ENCODE measurements at regions not wholly inside any gene's neighbourhood (a gene's known extent, or its start where the extent isn't known, plus 50 kb on each side); places are given as distances from the start of the nearest gene placed in this dataset.

DNA sequence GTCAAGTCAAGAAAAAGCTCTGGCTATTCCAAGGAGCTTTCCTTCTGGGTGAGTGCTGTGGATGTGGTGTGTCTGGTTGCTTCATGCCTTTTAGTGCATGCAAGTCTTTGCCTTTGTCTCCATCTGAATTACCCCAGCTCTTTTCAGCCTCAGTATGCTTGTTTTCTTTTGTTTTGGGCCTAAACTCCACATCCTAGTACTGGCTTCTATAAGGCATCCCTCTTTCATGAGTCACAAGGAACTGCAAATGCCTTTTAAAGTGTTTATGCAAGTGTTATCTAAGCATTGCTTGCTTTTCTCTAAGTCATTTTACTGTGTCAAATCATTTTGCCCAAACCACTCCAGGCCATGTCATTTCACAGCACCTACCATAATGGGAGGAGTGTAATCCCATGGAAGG is 132.1 kb downstream of the PLCE1 start:
- H2AFZ ChIP-seq (ENCODE audit: low read depth, low read length): no peak overlapping the region
- H3K79me2 ChIP-seq (ENCODE audit: insufficient read depth, low read length): no peaks in the 10 kb centered on the region
- no peak overlapping the region for H3K4me3 ChIP-seq (ENCODE audit: insufficient read depth, low read depth, low read length)
- Mint-ChIP-seq H3K36me3 (ENCODE audit: low read depth, unreplicated experiment) (no peaks in the 10 kb centered on the region), H3K4me3 (ENCODE audit: unreplicated experiment) (no peak overlapping the region), H3K27me3 (ENCODE audit: low read depth, unreplicated experiment) (no peaks in the 10 kb centered on the region), H3K9me3 (ENCODE audit: unreplicated experiment) (no peaks in the 10 kb centered on the region), H3K4me1 (ENCODE audit: low read depth, unreplicated experiment) (peaks cover 43% of the 10 kb centered on the region), H3K27ac (ENCODE audit: unreplicated experiment) (peak overlapping the region; percentile 23)
- H3K4me2 ChIP-seq (ENCODE audit: low read length): peak overlapping the region; percentile 40
- H3K27ac ChIP-seq (ENCODE audit: low read depth, low read length): peak overlapping the region; percentile 41
- H3K9me3 ChIP-seq (ENCODE audit: insufficient read depth, low read depth, low read length): no peaks in the 10 kb centered on the region
- TF ChIP-seq EZH2 (IDR thresholded peaks at IDR 0.05; ENCODE audit: insufficient read depth, low read length): no peak
- TF ChIP-seq, protein P1, sequence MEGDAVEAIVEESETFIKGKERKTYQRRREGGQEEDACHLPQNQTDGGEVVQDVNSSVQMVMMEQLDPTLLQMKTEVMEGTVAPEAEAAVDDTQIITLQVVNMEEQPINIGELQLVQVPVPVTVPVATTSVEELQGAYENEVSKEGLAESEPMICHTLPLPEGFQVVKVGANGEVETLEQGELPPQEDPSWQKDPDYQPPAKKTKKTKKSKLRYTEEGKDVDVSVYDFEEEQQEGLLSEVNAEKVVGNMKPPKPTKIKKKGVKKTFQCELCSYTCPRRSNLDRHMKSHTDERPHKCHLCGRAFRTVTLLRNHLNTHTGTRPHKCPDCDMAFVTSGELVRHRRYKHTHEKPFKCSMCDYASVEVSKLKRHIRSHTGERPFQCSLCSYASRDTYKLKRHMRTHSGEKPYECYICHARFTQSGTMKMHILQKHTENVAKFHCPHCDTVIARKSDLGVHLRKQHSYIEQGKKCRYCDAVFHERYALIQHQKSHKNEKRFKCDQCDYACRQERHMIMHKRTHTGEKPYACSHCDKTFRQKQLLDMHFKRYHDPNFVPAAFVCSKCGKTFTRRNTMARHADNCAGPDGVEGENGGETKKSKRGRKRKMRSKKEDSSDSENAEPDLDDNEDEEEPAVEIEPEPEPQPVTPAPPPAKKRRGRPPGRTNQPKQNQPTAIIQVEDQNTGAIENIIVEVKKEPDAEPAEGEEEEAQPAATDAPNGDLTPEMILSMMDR (IDR thresholded peaks at IDR 0.05; ENCODE audit: insufficient read depth, low read depth, low read length): no peak
- no peaks in the 10 kb centered on the region for H3K27me3 ChIP-seq (ENCODE audit: insufficient read depth, low read length)
- H4K20me1 ChIP-seq (ENCODE audit: insufficient read depth, low read length): no peaks in the 10 kb centered on the region
- peaks cover 34% of the 10 kb centered on the region for H3K4me1 ChIP-seq (ENCODE audit: insufficient read depth, low read length)
- DNase-seq (ENCODE audit: low read depth) (peak; percentile 85), FAIRE-seq (peak; percentile 86)
- no peaks in the 10 kb centered on the region for H3K36me3 ChIP-seq (ENCODE audit: insufficient read depth, low read length)
- H3K9ac ChIP-seq (ENCODE audit: low read length): peak overlapping the region; percentile 24

- Mint-ChIP-seq H3K36me3 (ENCODE audit: low read depth, unreplicated experiment) (no peaks in the 10 kb centered on the region), H3K4me3 (ENCODE audit: unreplicated experiment) (no peak overlapping the region), H3K9me3 (ENCODE audit: unreplicated experiment) (no peaks in the 10 kb centered on the region), H3K4me1 (ENCODE audit: low read depth, unreplicated experiment) (peaks cover 26% of the 10 kb centered on the region), H3K27me3 (ENCODE audit: low read depth, unreplicated experiment) (no peaks in the 10 kb centered on the region), H3K27ac (ENCODE audit: unreplicated experiment) (peak overlapping the region; percentile 63)
- peak; percentile 73 for FAIRE-seq
- Histone ChIP-seq H3K9me3 (ENCODE audit: insufficient read depth, low read depth, low read length) (no peaks in the 10 kb centered on the region), H3K27me3 (ENCODE audit: insufficient read depth, low read length) (no peaks in the 10 kb centered on the region), H3K4me3 (ENCODE audit: insufficient read depth, low read depth, low read length) (no peak overlapping the region), H3K9ac (ENCODE audit: low read length) (no peak overlapping the region), H3K36me3 (ENCODE audit: insufficient read depth, low read length) (no peaks in the 10 kb centered on the region), H4K20me1 (ENCODE audit: insufficient read depth, low read length) (no peaks in the 10 kb centered on the region), H3K4me1 (ENCODE audit: insufficient read depth, low read length) (peaks cover 22% of the 10 kb centered on the region), H3K4me2 (ENCODE audit: low read length) (peak overlapping the region; percentile 28), H3K79me2 (ENCODE audit: insufficient read depth, low read length) (no peaks in the 10 kb centered on the region), H2AFZ (ENCODE audit: low read depth, low read length) (no peak overlapping the region), H3K27ac (ENCODE audit: low read depth, low read length) (no peak overlapping the region)
- peak; percentile 89 for DNase-seq (ENCODE audit: low read depth)
- TF ChIP-seq EZH2 (IDR thresholded peaks at IDR 0.05; ENCODE audit: insufficient read depth, low read length): no peak
- TF ChIP-seq, protein P1 (IDR thresholded peaks at IDR 0.05; ENCODE audit: insufficient read depth, low read depth, low read length): no peak
Observed at GRCh38 chr10:94129393-94130130, 135.8 kb downstream of the PLCE1 start.

DNA sequence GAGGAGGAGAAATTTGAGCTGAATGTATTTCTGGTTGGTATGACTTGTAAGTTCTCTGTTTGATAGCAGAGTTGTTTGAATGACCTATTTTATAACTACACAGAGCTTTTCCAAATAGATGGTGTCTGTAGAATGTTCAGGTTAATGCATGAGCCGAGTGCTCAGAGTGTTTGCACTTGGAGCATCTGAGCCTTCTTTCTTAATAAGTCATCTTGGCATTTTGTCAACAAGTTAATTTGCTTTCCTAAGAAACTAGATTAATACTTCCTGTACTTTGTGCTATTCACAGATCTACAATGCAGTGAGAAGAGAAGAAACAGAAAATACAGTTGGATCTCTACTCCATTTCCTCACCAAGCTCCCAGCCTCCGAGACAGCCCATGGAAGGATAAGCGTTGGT is 138.2 kb downstream of the PLCE1 start:
- Mint-ChIP-seq H3K4me3 (ENCODE audit: unreplicated experiment) (no peak overlapping the region), H3K36me3 (ENCODE audit: low read depth, unreplicated experiment) (no peaks in the 10 kb centered on the region), H3K27me3 (ENCODE audit: low read depth, unreplicated experiment) (no peaks in the 10 kb centered on the region), H3K4me1 (ENCODE audit: low read depth, unreplicated experiment) (peaks cover 14% of the 10 kb centered on the region), H3K9me3 (ENCODE audit: unreplicated experiment) (no peaks in the 10 kb centered on the region), H3K27ac (ENCODE audit: unreplicated experiment) (no peak overlapping the region)
- TF ChIP-seq, protein P1 (IDR thresholded peaks at IDR 0.05; ENCODE audit: insufficient read depth, low read depth, low read length): no peak
- TF ChIP-seq EZH2 (IDR thresholded peaks at IDR 0.05; ENCODE audit: insufficient read depth, low read length): no peak
- no peak overlapping the region for H3K4me3 ChIP-seq (ENCODE audit: insufficient read depth, low read depth, low read length)
- H3K27me3 ChIP-seq (ENCODE audit: insufficient read depth, low read length): no peaks in the 10 kb centered on the region
- H3K9me3 ChIP-seq (ENCODE audit: insufficient read depth, low read depth, low read length): no peaks in the 10 kb centered on the region
- H3K79me2 ChIP-seq (ENCODE audit: insufficient read depth, low read length): no peaks in the 10 kb centered on the region
- H3K27ac ChIP-seq (ENCODE audit: low read depth, low read length): no peak overlapping the region
- no peak overlapping the region for H2AFZ ChIP-seq (ENCODE audit: low read depth, low read length)
- H3K36me3 ChIP-seq (ENCODE audit: insufficient read depth, low read length): no peaks in the 10 kb centered on the region
- no peaks in the 10 kb centered on the region for H4K20me1 ChIP-seq (ENCODE audit: insufficient read depth, low read length)
- H3K9ac ChIP-seq (ENCODE audit: low read length): no peak overlapping the region
- peak overlapping the region; percentile 22 for H3K4me2 ChIP-seq (ENCODE audit: low read length)
- DNase-seq (ENCODE audit: low read depth): peak; percentile 71
- no peak for FAIRE-seq
- H3K4me1 ChIP-seq (ENCODE audit: insufficient read depth, low read length): peaks cover 12% of the 10 kb centered on the region
